ENCODE measurements at regions not wholly inside any gene's neighbourhood (a gene's known extent, or its start where the extent isn't known, plus 50 kb on each side); places are given as distances from the start of the nearest gene placed in this dataset.
"Not testable (repeated sequence)": the region's sequence is repeated elsewhere in the genome, so short reads cannot be mapped to it uniquely, and the experiment has no call there.

DNA sequence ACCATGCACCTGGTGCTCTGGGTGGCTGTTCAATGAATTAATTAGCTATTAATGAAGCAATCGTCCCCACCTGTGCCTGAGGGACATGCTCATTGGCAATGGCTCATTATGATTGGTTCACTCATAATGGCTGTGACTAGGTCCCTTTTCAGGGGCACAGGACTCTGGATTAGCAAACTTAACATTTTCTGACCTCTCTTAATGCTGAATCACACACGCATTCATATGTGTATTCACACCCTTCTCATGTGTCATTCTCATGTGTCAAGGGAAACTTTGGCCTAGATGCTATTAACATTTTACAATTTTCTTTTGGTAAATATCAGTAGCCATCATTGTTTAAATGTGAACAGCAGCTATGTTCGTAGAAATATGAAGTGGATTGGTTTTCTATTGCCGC is 98.9 kb upstream of the PMAIP1 start:
- DNase-seq (ENCODE audit: low read depth) = no peak

- DNase-seq (ENCODE audit: low read depth) = no peak
Measured at GRCh38 chr18:59799383-59800015, 100.3 kb upstream of the PMAIP1 start.

DNA sequence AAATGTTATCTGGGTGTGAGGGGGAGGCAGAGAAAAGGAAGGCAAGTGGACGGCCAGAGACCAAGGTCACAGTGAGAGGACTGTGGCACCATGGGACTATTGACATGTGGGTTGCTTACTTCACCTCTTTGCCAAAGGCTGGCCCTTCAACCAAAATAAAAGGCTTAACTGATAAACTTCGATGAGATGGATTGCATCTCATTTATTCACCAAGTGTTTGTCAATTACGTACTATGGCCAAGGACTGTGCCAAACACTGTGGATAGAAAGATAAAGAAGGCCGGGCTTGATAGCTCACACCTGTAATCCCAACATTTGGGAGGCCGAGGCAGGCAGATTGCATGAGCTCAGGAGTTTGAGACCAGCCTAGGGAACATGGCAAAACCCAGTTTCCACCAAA is 98.7 kb upstream of the CCBE1 start:
- DNase-seq (ENCODE audit: low read depth) = no peak

DNA sequence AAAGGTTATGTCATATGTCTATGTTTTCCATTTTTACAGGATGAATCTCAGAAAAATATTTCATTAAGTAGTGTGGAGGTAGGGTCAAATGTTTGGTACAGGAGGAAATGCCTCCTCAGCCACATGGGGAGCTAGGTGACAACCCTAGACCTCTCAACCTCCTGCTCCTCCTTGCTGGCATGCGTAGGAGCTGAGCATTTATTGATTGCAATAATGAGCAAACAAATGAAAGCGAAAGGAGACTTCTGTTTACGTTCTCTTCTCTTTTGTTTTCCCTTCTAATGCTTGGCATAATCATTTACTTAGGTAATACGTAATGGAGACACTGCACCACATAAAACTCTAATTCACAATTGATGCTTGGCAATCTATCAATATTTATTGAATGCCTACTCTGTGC is 95.1 kb upstream of the CCBE1 start:
- no peak for DNase-seq (ENCODE audit: low read depth)

GRCh38 chr18:59790346-59790936 is 93.2 kb upstream of the CCBE1 start:
- DNase-seq (ENCODE audit: low read depth) = not testable (repeated sequence)

GRCh38 chr18:59788791-59789106 is 91.5 kb upstream of the CCBE1 start:
- DNase-seq (ENCODE audit: low read depth) = no peak

DNA sequence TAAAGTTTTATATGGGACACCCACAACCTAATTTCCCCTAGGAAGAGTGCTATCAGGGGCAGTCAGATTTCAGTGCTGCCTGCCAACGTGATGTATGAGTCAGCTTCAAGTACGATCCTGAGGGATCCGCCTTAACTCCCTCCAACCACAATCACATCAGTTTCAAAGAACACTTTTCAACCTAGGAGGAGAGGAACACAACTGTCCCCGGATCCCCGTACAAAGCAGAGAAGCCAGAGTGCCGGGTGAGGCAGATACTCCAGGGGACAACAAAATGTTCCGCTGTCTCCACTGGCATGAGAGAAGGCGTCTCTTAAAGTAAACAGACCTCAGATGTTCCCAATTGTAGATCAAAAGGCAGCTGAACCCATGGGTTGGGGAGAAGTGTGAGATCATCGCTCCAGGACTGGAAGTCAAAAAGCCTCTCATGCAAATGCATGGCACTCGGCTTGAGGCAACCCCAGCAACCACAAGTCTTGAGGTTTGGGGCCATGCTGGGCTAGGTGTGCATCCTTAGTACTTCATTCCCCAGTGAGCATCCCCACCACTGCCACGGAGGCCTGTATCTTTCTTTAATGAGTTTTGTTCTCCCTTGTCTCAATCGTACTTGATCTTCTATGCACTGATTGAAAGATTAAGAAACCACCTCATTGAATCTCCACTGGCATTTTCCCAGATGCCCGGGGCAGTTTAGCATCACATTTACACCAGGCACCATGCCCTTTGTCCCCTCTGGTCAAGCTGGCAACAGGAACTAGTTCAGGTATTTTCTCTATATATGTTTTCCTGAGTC is 91.0 kb upstream of the CCBE1 start:
- no peak for DNase-seq (ENCODE audit: low read depth)

DNA sequence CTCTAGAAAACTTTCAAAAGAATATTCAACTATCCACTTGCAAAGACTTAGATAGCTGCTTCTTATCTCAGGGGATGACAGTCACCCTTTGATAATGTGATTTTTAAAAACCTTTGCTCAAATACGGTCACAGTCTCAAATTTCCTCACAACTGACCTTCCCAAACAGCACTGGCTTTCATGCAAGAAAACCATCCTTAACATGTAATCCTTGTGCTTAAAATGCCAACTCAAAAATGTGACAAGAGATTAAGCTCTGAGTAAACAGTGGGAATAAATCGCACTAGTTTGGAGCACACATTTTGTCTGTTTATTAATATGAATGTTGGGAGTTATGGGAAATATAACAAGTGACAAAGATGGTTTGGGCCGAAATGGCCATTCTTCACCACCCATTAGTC is 87.5 kb upstream of the CCBE1 start:
- no peak for DNase-seq (ENCODE audit: low read depth)

- DNase-seq (ENCODE audit: low read depth) = no peak
Measured at GRCh38 chr18:59783138-59783537, 85.9 kb upstream of the CCBE1 start.

DNA sequence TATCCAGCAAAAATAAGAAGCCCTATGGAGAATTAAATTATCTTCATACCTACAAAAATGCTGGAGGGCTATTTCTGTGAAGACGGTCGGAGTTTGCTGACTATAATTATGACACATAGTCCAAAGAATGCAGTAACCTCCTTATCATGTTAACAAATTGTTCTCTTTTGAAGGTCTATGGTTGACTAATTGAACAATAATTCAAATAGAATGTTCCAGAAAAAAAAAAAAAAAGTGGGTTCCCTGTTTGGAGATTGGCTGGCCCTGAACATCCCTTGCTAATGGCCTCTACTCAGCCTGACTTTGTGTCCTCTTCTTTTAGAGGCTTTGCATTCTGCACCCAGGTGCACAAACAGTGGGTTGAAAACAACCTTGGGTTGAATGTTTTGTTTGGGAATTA is 82.8 kb upstream of the CCBE1 start:
- no peak for DNase-seq (ENCODE audit: low read depth)

DNA sequence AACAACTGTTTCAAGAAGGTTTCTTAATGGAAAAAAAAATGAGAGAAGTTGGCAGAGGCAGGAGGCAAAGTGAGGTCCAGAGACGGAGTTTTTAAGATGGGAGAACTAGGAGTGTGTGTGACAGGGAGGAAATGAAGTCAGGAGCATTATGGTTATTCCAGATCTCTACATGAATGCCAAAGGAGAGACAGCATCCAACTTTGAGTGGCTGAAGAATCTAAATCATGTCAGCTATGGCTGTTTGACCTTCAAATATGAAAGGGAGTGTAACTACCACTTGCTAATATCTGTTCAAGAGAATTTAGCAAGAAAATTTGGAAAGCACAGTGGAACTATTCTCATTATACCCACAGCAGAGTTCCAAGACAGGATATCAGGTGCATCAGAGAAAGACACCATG is 81.2 kb upstream of the CCBE1 start:
- no peak for DNase-seq (ENCODE audit: low read depth)

DNA sequence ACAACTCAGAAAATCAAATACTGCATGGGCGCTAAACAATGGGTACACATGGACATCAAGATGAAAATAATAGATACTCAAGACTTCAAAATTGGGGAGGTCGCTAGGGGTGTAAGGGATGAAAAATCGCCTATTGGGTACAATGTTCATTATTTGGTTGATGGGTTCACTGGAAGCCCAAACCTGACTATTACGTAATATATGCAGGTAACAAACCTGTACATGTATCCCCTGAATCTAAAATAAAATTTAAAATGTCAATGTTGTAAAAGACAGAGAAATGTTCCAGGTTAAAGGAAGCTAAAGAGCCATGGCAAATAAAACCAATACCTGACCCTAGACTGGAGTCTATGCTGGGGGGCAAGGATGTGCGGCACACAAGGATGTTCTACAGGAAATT is 80.4 kb upstream of the CCBE1 start:
- DNase-seq (ENCODE audit: low read depth) = no peak

- DNase-seq (ENCODE audit: low read depth) = no peak
Measured at GRCh38 chr18:59769129-59769865, 72.1 kb upstream of the CCBE1 start.

- no peak for DNase-seq (ENCODE audit: low read depth)
Measured at GRCh38 chr18:59768409-59768808, 71.2 kb upstream of the CCBE1 start.

DNA sequence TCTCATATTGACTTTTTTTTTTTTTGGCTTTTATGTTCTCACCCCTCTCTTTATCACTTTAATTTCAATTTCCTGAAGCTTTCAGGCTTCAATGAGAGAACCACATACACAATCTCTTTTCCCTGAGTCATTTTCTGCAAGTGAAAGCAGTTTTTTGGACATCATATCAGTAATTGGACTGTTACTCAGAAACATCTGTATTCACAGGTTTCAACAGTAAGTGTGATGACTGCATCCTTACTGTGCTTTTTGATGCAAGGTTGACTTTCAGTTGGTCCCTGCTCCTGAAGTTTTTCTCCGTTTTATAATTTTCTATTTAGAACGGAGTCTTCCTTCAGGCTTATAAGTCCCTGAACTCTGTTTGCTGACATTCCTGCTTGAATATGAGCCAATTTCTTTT is 70.5 kb upstream of the CCBE1 start:
- DNase-seq (ENCODE audit: low read depth) = no peak

DNA sequence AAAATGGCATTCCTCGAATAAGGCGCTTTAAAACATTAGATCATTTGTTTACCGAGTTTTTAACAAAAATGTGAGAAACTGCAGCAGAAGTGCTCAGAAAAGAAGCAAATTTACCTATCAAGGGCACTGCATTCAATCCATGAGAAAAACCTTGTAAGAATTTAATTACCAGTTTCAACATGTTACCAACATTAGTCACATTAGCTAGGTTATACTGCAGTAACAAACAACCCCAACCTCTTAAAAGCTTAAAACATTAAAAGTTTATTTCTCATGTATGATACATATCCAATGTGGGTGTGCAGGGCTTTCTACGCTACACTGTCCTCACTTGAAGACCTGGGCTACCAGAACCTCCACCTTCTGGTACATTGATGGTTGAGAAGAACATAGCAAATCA is 68.1 kb upstream of the CCBE1 start:
- DNase-seq (ENCODE audit: low read depth) = no peak

DNA sequence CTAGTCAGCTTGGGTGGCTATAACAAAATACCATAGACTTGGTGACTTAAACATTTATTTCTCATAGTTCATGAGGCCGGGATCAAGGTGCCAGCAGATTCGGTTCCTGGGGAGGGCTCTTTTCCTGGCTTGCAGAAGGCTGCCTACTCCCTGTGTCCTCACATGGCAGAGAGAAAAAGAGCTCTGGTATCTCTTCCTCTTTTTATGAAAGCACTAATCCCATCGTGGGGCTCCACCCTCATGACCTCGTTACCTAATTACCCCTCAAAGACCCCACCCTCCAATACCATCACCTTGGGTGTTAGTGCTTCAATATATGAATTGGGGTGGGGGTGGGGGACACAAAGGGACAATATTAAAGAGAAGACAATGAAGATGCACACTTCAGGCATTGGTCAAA is 67.1 kb upstream of the CCBE1 start:
- DNase-seq (ENCODE audit: low read depth) = no peak

DNA sequence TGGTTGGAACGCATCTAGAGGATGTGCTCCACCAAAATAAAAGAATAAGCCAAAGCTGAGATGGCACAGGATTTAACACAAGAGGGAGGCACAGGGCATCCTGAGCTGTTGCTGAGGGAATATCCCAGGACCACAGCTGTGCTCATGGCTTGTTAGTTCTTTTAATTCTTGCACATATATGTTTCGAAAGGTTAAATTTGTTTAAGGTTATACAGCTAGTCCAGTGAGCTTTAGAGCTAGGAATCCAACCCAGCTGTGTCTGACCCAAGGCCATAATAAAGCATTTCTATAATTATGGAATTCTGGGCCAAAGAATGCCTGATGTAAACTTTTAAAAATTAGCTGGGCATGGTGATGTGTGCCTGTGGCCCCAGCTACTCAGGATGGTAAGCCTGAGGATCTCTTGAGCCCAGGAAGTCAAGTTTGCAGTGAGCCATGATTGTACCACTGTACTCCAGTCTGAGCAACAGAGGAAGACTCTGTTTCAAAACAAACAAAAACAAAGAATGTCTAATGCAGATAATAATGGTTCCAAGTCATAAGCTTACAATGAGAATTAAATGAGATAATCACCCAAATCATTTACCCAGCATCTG is 66.4 kb upstream of the CCBE1 start:
- DNase-seq (ENCODE audit: low read depth) = no peak

- DNase-seq (ENCODE audit: low read depth) = no peak
Measured at GRCh38 chr18:59760619-59761600, 63.7 kb upstream of the CCBE1 start.

- DNase-seq (ENCODE audit: low read depth) = no peak
Measured at GRCh38 chr18:59760212-59760611, 63.0 kb upstream of the CCBE1 start.

- no peak for DNase-seq (ENCODE audit: low read depth)
Measured at GRCh38 chr18:59758837-59759236, 61.6 kb upstream of the CCBE1 start.
